ENCODE measurements at regions not wholly inside any gene's neighbourhood (a gene's known extent, or its start where the extent isn't known, plus 50 kb on each side); places are given as distances from the start of the nearest gene placed in this dataset.

DNA sequence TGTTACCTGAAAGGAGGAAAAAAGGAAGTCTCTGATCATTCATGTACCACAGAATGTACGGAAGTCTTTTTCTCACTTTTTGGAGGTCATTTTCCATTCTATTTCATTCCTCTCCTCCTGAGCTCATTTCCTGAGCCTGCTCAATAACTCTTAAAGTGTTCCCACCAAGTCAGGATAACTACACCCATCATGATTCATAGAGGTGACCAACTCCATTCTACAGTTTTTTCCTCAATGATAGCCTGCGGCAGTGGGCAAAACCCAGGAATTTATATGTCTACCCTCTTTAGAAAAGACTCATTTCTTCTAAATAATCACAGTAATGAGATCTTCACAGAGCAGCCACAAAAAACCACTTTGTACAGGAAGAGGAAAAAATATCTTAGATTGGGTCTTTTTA lies 372.5 kb downstream of the RBM43 start:
- no peak overlapping the region for H3K4me3 Mint-ChIP-seq
- H3K27ac Mint-ChIP-seq = no peak overlapping the region
- H3K27me3 Mint-ChIP-seq = no peaks in the 10 kb centered on the region
- H3K4me1 Mint-ChIP-seq (ENCODE audit: low read depth) = no peaks in the 10 kb centered on the region
- peaks cover 9% of the 10 kb centered on the region for H3K9me3 Mint-ChIP-seq
- no peaks in the 10 kb centered on the region for H3K36me3 Mint-ChIP-seq (ENCODE audit: low read depth)
- intact Hi-C loops (cut with micrococcal nuclease) = no loop called here

GRCh38 chr2:150888337-150888736 lies 373.3 kb downstream of the RBM43 start:
- Mint-ChIP-seq H3K4me3 (no peak overlapping the region), H3K27me3 (no peaks in the 10 kb centered on the region), H3K9me3 (peaks cover 9% of the 10 kb centered on the region), H3K36me3 (ENCODE audit: low read depth) (no peaks in the 10 kb centered on the region), H3K4me1 (ENCODE audit: low read depth) (no peaks in the 10 kb centered on the region), H3K27ac (no peak overlapping the region)
- intact Hi-C loops (cut with micrococcal nuclease) = no loop called here

DNA sequence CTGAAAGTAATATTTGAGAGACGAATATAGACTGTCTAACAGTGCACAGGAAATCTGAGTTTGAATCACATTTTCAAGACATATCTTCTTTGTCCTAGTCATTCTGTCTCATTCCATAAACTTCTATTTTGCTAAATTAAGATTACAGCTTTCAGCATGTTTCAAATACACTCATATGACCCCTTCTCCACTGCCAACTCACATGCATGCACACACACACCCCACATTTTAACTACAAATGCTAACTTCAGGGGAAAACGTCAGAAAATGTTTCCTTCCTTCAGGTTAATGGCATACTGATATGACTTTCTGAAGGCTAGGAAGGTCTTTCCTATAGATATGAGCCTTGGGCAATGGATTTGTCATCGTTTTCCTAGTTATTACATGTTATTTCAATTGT lies 373.7 kb downstream of the RBM43 start:
- no peaks in the 10 kb centered on the region for H3K4me1 Mint-ChIP-seq (ENCODE audit: low read depth)
- no peak overlapping the region for H3K27ac Mint-ChIP-seq
- intact Hi-C loops (cut with micrococcal nuclease) = no loop called here
- no peaks in the 10 kb centered on the region for H3K36me3 Mint-ChIP-seq (ENCODE audit: low read depth)
- H3K27me3 Mint-ChIP-seq = no peaks in the 10 kb centered on the region
- H3K9me3 Mint-ChIP-seq = peaks cover 9% of the 10 kb centered on the region
- no peak overlapping the region for H3K4me3 Mint-ChIP-seq

DNA sequence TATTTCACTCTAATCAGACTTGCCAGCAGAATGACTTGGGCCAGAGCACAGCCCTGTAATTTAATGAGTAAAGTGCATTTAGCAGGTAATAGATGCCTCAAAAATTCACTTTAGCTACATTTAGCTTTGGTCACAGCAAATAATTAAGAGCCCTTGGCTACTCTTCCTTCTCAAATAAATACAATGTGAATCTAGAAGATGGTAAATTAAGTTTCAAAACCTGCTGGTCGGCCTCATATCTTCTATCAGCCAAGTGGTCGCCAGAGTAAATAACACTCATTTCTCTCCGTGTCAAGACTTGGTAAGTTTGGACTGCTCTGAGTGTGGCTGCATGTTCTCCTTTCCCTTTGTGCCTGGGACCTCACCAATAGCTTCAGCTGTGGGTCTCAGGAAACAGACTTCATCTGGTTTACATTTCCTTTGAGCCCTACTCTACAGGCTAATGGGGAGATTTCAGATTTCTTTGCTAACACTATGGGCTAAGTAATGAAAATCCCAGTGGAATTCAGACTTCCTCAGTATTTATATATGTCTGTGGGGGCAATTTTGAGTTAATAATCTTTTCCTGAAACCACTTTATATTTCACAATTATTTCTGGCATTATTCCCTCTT lies 375.8 kb downstream of the RBM43 start:
- Mint-ChIP-seq H3K4me1 (ENCODE audit: low read depth) (no peaks in the 10 kb centered on the region), H3K4me3 (no peak overlapping the region), H3K9me3 (peaks cover 10% of the 10 kb centered on the region), H3K36me3 (ENCODE audit: low read depth) (no peaks in the 10 kb centered on the region), H3K27me3 (no peaks in the 10 kb centered on the region), H3K27ac (no peak overlapping the region)
- intact Hi-C loops (cut with micrococcal nuclease) = no loop called here

DNA sequence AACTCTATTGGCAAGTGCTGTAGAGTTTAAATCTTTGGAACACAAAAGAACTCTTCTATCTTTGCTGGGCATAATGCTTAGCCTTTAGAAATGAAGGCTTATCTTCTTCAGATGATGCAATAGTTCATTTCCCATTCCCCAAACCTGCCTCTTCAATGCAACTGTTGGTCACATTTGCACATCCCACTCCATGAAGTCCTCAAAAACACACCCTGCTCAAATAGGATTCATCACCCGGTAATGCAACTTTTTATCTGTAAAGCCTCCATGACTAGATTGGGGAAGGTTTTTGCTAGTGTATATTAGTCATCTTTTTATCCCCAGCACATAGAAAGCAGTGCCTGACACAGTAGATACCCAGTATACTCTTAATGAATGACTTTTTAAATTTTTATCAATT lies 376.4 kb downstream of the RBM43 start:
- Mint-ChIP-seq H3K36me3 (ENCODE audit: low read depth) (no peaks in the 10 kb centered on the region), H3K9me3 (peaks cover 16% of the 10 kb centered on the region), H3K4me3 (no peak overlapping the region), H3K4me1 (ENCODE audit: low read depth) (no peaks in the 10 kb centered on the region), H3K27me3 (no peaks in the 10 kb centered on the region), H3K27ac (no peak overlapping the region)
- intact Hi-C loops (cut with micrococcal nuclease) = no loop called here

GRCh38 chr2:150883613-150883895 lies 378.1 kb downstream of the RBM43 start:
- peaks cover 17% of the 10 kb centered on the region for H3K9me3 Mint-ChIP-seq
- no peak overlapping the region for H3K4me3 Mint-ChIP-seq
- H3K27me3 Mint-ChIP-seq = no peaks in the 10 kb centered on the region
- H3K36me3 Mint-ChIP-seq (ENCODE audit: low read depth) = no peaks in the 10 kb centered on the region
- H3K27ac Mint-ChIP-seq = no peak overlapping the region
- intact Hi-C loops (cut with micrococcal nuclease) = no loop called here
- no peaks in the 10 kb centered on the region for H3K4me1 Mint-ChIP-seq (ENCODE audit: low read depth)

DNA sequence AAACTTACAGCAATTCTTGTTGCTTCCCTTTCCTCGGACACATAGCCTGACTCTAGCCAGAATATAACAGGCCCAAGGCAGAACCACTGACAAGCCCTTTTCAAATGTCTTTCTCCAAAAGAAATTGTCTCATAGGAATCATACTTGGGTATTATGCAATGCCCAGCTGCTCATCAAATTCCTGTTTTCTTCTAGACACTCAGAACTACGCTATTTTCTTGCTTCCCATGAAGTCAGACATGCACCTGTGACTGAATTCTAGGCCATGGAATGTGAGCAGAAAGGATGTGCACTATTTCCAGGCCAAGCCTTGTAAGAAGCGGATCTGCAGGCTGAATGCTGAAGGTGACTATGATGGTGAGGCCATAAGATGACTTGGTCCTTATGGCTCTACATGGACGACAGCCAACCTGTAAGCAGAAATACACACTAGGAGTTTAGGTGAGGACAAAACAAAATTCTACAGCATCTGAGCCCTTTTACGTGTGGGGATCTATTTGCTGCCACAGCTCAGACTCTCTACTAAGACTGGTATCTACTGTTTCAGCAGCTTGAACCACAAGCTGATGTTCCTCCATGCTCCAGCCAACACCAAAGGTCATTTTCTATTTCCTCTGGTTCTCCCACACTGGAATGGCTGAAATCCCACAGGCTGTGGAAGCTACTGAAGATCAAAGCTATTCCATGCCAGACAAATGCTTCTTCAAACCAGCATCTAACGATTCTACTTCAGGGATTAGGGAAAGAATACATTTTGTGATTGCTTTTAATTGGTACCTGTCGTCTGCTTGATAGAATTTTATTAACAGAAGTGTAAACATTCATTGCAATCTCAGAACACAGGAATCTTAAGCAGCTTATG lies 378.7 kb downstream of the RBM43 start:
- Mint-ChIP-seq H3K27ac (no peak overlapping the region), H3K4me1 (ENCODE audit: low read depth) (no peaks in the 10 kb centered on the region), H3K9me3 (peaks cover 17% of the 10 kb centered on the region), H3K36me3 (ENCODE audit: low read depth) (no peaks in the 10 kb centered on the region), H3K27me3 (no peaks in the 10 kb centered on the region), H3K4me3 (no peak overlapping the region)
- intact Hi-C loops (cut with micrococcal nuclease) = no loop called here

GRCh38 chr2:150880986-150881385 lies 380.7 kb downstream of the RBM43 start:
- Mint-ChIP-seq H3K36me3 (ENCODE audit: low read depth) (no peaks in the 10 kb centered on the region), H3K4me3 (no peak overlapping the region), H3K27me3 (no peaks in the 10 kb centered on the region), H3K4me1 (ENCODE audit: low read depth) (no peaks in the 10 kb centered on the region), H3K9me3 (peaks cover 17% of the 10 kb centered on the region), H3K27ac (no peak overlapping the region)
- intact Hi-C loops (cut with micrococcal nuclease) = no loop called here

DNA sequence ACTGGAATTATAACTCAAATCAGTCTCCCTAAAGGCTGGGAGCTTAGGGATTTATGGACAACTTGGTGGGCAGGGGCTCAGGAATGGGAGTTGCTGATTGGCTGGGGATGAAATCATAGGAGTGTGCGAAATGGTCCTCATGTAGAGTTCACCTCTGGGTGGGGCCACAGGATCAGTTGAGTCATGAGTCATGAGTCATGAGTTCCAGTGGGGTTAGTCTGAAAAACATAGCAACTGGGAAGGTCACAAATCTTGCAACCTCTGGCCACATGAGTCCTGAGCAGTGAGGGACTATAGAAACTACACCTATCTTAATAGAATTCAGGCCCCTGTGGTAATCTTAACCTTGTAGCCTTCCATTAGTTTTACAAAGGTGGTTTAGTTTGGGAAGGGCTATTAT lies 383.3 kb downstream of the RBM43 start:
- intact Hi-C loops (cut with micrococcal nuclease) = no loop called here
- H3K27ac Mint-ChIP-seq = no peak overlapping the region
- H3K4me3 Mint-ChIP-seq = no peak overlapping the region

GRCh38 chr2:150876251-150876950 lies 385.3 kb downstream of the RBM43 start:
- Mint-ChIP-seq H3K36me3 (ENCODE audit: low read depth) (no peaks in the 10 kb centered on the region), H3K27me3 (no peaks in the 10 kb centered on the region), H3K4me3 (no peak overlapping the region), H3K9me3 (peaks cover 16% of the 10 kb centered on the region), H3K27ac (no peak overlapping the region), H3K4me1 (ENCODE audit: low read depth) (no peaks in the 10 kb centered on the region)
- intact Hi-C loops (cut with micrococcal nuclease) = no loop called here

More for the DNA sequence above, 383.3 kb downstream of the RBM43 start:
- Mint-ChIP-seq H3K9me3 (peaks cover 8% of the 10 kb centered on the region), H3K36me3 (ENCODE audit: low read depth) (no peaks in the 10 kb centered on the region), H3K4me1 (ENCODE audit: low read depth) (no peaks in the 10 kb centered on the region), H3K27me3 (no peaks in the 10 kb centered on the region)

DNA sequence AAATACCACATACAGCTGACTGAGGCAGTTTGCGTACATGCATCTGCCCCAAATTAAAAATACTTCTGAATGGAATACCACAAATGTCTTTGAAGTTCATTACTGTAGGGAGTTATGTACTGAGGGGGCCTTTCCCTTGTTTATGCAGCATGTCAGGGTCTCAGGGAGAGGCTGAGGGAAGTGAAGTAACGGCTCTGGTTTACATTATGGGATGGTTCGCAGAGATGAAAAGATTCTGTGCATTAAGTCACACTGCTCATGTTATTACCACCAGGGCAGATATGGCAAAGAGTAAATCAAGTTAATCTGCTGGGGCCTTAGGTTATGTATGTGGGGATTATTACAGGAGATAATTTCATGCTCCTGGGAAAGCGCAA lies 385.9 kb upstream of the RND3 start:
- no peaks in the 10 kb centered on the region for H3K4me1 Mint-ChIP-seq (ENCODE audit: low read depth)

GRCh38 chr2:150872756-150873395 lies 385.4 kb upstream of the RND3 start:
- H3K36me3 Mint-ChIP-seq (ENCODE audit: low read depth) = no peaks in the 10 kb centered on the region
- H3K4me3 Mint-ChIP-seq = no peak overlapping the region
- H3K4me1 Mint-ChIP-seq (ENCODE audit: low read depth) = no peaks in the 10 kb centered on the region
- no peak overlapping the region for H3K27ac Mint-ChIP-seq
- H3K9me3 Mint-ChIP-seq = peaks cover 16% of the 10 kb centered on the region
- intact Hi-C loops (cut with micrococcal nuclease) = no loop called here
- H3K27me3 Mint-ChIP-seq = no peaks in the 10 kb centered on the region

More for the DNA sequence above, 385.9 kb upstream of the RND3 start:
- H3K4me3 Mint-ChIP-seq = no peak overlapping the region
- peaks cover 16% of the 10 kb centered on the region for H3K9me3 Mint-ChIP-seq
- no peaks in the 10 kb centered on the region for H3K36me3 Mint-ChIP-seq (ENCODE audit: low read depth)
- no peak overlapping the region for H3K27ac Mint-ChIP-seq
- no peaks in the 10 kb centered on the region for H3K27me3 Mint-ChIP-seq
- intact Hi-C loops (cut with micrococcal nuclease) = no loop called here

GRCh38 chr2:150866431-150866830 lies 379.0 kb upstream of the RND3 start:
- no peaks in the 10 kb centered on the region for H3K36me3 Mint-ChIP-seq (ENCODE audit: low read depth)
- H3K4me3 Mint-ChIP-seq = no peak overlapping the region
- peaks cover 18% of the 10 kb centered on the region for H3K9me3 Mint-ChIP-seq
- intact Hi-C loops (cut with micrococcal nuclease) = no loop called here
- no peaks in the 10 kb centered on the region for H3K4me1 Mint-ChIP-seq (ENCODE audit: low read depth)
- H3K27me3 Mint-ChIP-seq = no peaks in the 10 kb centered on the region
- H3K27ac Mint-ChIP-seq = no peak overlapping the region

DNA sequence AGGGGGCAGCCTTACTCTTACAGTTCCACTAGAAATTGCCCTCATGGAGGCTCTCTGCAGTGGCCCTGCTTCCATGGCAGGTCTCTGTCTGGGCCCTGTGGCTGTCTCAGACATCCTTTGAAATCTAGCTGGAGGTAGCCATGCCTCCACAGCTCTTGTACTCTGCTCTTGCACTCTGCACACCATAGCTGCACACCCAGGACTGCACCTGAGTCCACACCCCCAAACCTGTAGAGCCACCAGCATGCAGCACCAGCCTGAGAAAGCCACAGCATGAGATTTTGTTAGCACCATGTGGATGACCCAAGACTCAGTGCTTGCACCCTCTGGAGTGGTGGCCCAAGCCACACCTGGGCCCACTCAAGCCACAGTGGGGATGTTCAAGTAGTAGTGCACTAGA lies 376.2 kb upstream of the RND3 start:
- Mint-ChIP-seq H3K9me3 (peaks cover 9% of the 10 kb centered on the region), H3K4me3 (no peak overlapping the region), H3K27ac (no peak overlapping the region), H3K36me3 (ENCODE audit: low read depth) (no peaks in the 10 kb centered on the region), H3K27me3 (no peaks in the 10 kb centered on the region), H3K4me1 (ENCODE audit: low read depth) (no peaks in the 10 kb centered on the region)
- intact Hi-C loops (cut with micrococcal nuclease) = no loop called here
